ENCODE measurements at regions not wholly inside any gene's neighbourhood (a gene's known extent, or its start where the extent isn't known, plus 50 kb on each side); places are given as distances from the start of the nearest gene placed in this dataset.

DNA sequence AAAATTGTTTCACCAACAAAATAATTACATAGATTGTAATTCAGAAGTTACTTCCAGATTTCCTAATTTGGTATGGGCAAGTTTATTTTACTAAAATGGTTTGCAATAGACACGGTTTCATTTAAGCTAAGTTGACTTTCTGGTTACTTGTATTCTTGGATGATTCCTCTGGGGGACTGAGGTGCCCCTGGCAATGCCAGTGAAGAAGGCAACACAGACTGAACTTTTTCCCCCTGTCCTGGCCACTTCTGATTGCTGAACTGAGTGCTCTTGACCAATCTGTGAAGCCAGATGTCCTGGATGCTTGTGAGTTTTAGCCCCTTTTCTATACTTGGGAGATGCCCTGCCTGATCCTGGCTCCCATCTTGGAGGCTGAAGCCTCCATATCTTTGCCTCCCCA lies 66.3 kb upstream of the FANCC start:
- FAIRE-seq (no peak), DNase-seq (ENCODE audit: low read depth, low spot score) (no peak)
- Histone ChIP-seq H3K27ac (ENCODE audit: insufficient read depth, low read depth, low read length) (no peak overlapping the region), H3K9ac (replicated peaks; ENCODE audit: extremely low read depth, insufficient read depth, low read length) (no peak overlapping the region), H3K79me2 (ENCODE audit: control insufficient read depth, insufficient read depth, low read length) (no peaks in the 10 kb centered on the region), H3K4me2 (ENCODE audit: insufficient read depth, low read length) (no peak overlapping the region), H2AFZ (ENCODE audit: low read depth, low read length) (no peak overlapping the region), H3K9me3 (replicated peaks; ENCODE audit: control insufficient read depth, insufficient read depth, low read length) (no peaks in the 10 kb centered on the region), H3K36me3 (ENCODE audit: control insufficient read depth in 2 of 2, extremely low read depth in 1 of 2, insufficient read depth in 2 of 2, low read length in 2 of 2) (no peaks in the 10 kb centered on the region), H4K20me1 (replicated peaks; ENCODE audit: control insufficient read depth, extremely low read depth, insufficient read depth, low read length) (no peaks in the 10 kb centered on the region), H3K27me3 (ENCODE audit: control insufficient read depth in 2 of 2, insufficient read depth in 2 of 2, low read length in 2 of 2) (peaks cover 0 to 3% of the 10 kb centered on the region in 2 experiments), H3K4me1 (ENCODE audit: control insufficient read depth, extremely low read depth, insufficient read depth, low read length) (no peaks in the 10 kb centered on the region), H3K9me1 (replicated peaks; ENCODE audit: control insufficient read depth, extremely low read depth, insufficient read depth, low read length) (no peaks in the 10 kb centered on the region), H3K4me3 (replicated peaks in 1 of 3; ENCODE audit: insufficient read depth in 1 of 3, low read depth in 1 of 3, low read length in 3 of 3) (no peak overlapping the region)
- dilution Hi-C loops (cut with MboI; ENCODE audit: extremely low pct_ligation_motif_present, low sequenced_read_pairs) (no loop called here), intact Hi-C loops (cut with micrococcal nuclease) (no loop called here)
- BruUV-seq (replicated peaks): no TSS peak
- CTCF ChIA-PET: interaction anchor here (1.3 to 1.5 kb wide), 2 partner anchors 9 to 39 kb away, joined by 3 to 4 read pairs; no protein-coding TSS in a partner anchor
- POLR2A ChIA-PET: no interaction called here
- TF ChIP-seq, protein P1, sequence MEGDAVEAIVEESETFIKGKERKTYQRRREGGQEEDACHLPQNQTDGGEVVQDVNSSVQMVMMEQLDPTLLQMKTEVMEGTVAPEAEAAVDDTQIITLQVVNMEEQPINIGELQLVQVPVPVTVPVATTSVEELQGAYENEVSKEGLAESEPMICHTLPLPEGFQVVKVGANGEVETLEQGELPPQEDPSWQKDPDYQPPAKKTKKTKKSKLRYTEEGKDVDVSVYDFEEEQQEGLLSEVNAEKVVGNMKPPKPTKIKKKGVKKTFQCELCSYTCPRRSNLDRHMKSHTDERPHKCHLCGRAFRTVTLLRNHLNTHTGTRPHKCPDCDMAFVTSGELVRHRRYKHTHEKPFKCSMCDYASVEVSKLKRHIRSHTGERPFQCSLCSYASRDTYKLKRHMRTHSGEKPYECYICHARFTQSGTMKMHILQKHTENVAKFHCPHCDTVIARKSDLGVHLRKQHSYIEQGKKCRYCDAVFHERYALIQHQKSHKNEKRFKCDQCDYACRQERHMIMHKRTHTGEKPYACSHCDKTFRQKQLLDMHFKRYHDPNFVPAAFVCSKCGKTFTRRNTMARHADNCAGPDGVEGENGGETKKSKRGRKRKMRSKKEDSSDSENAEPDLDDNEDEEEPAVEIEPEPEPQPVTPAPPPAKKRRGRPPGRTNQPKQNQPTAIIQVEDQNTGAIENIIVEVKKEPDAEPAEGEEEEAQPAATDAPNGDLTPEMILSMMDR (IDR thresholded peaks at IDR 0.05; ENCODE audit: extremely low read depth in 1 of 2, insufficient read depth in 1 of 2, low read depth in 1 of 2, low read length in 2 of 2): no peak
- no peak for TF ChIP-seq MYC (IDR thresholded peaks at IDR 0.05; ENCODE audit: low read depth, low read length)
- no peak for TF ChIP-seq EZH2 (IDR thresholded peaks at IDR 0.05; ENCODE audit: borderline replicate concordance, low read depth, low read length, severe bottlenecking)
- TF ChIP-seq JUN (IDR thresholded peaks at IDR 0.05; ENCODE audit: borderline replicate concordance, insufficient read depth, insufficient read length, low read depth): no peak
- TF ChIP-seq POLR2A (IDR thresholded peaks at IDR 0.05; ENCODE audit: low read depth, low read length): no peak
- TF ChIP-seq GATA2 (IDR thresholded peaks at IDR 0.05; ENCODE audit: insufficient read depth, insufficient read length, low read depth, low read length): no peak
- TF ChIP-seq POLR2AphosphoS5 (IDR thresholded peaks at IDR 0.05; ENCODE audit: insufficient read depth, low read depth, low read length): no peak
- TF ChIP-seq, protein P2, sequence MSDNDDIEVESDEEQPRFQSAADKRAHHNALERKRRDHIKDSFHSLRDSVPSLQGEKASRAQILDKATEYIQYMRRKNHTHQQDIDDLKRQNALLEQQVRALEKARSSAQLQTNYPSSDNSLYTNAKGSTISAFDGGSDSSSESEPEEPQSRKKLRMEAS (IDR thresholded peaks at IDR 0.05; ENCODE audit: insufficient read depth, insufficient read length): no peak
- TF ChIP-seq FOS (IDR thresholded peaks at IDR 0.05; ENCODE audit: borderline replicate concordance, insufficient read depth, low read length): no peak
